ENCODE measurements at regions not wholly inside any gene's neighbourhood (a gene's known extent, or its start where the extent isn't known, plus 50 kb on each side); places are given as distances from the start of the nearest gene placed in this dataset.

GRCh38 chr9:38133595-38133994 lies 64.6 kb upstream of the SHB start (continued):
- TF ChIP-seq CHD7 (IDR thresholded peaks at IDR 0.05; ENCODE audit: insufficient replicate concordance, low read length) (no peak), CTBP2 (IDR thresholded peaks at IDR 0.05; ENCODE audit: borderline replicate concordance, insufficient read depth, insufficient read length, low read length) (no peak), TCF12 (IDR thresholded peaks at IDR 0.05; ENCODE audit: low read depth, low read length) (no peak), GTF2F1 (IDR thresholded peaks at IDR 0.05; ENCODE audit: borderline replicate concordance, low read depth, low read length) (no peak), PHF8 (conservative IDR thresholded peaks at IDR 0.05; ENCODE audit: low read depth, low read length) (no peak), SP4 (IDR thresholded peaks at IDR 0.05; ENCODE audit: low read length) (no peak), SIRT6 (IDR thresholded peaks at IDR 0.05; ENCODE audit: low read length) (no peak), YY1 (IDR thresholded peaks at IDR 0.05; ENCODE audit: low read depth, low read length) (no peak), TBP (IDR thresholded peaks at IDR 0.05; ENCODE audit: low read depth, low read length) (no peak), CBX8 (IDR thresholded peaks at IDR 0.05; ENCODE audit: borderline replicate concordance, low read depth, low read length) (no peak), RAD21 (IDR thresholded peaks at IDR 0.05 in 1 of 2, conservative IDR thresholded peaks at IDR 0.05 in 1 of 2; ENCODE audit: low read depth in 2 of 2, low read length in 2 of 2) (no peak), KDM5A (IDR thresholded peaks at IDR 0.05; ENCODE audit: low read length) (no peak)

All from H1 (cell line).